HepG2 (cell line): ENCODE measurements at regions not wholly inside any gene's neighbourhood (a gene's known extent, or its start where the extent isn't known, plus 50 kb on each side); places are given as distances from the start of the nearest gene placed in this dataset.
A peak's percentile ranks its signal among the peaks of the same experiment; 100 is the strongest.

Experiments used
- ATAC-seq: fragments of 200-7000 bp; cut with Tn5 transposase; 3 replicates; pipeline ENCODE4 v1.9.1; 2020; ENCODE audit warnings: mild to moderate bottlenecking, moderate library complexity
- BruUV-seq: library from RNA; stranded (reverse); fragments of 400-500 nt; replicated peaks from 2 replicates; lab custom pipeline; 2021; lab: Mats Ljungman, UMichigan
- CTCF ChIA-PET: fragments of 300-600 bp; formaldehyde crosslinking; extraction: SDS; loops from one replicate; lab custom pipeline; 2021; ENCODE audit warnings: low total read pairs, inconsistent platforms, low intra/inter-chr PET ratio; lab: Yijun Ruan, JAX
- POLR2A ChIA-PET: fragments of 350-600 bp; sonication (Branson Sonifier 250); formaldehyde crosslinking; loops from one replicate; lab custom pipeline; 2020; ENCODE audit warnings: antibody characterized with exemption, inconsistent platforms; lab: Yijun Ruan, JAX
- DNase-seq: peaks from one replicate; pipeline ENCODE4 v3.0.0-alpha.2; 2015; ENCODE audit warnings: low spot score
- FAIRE-seq: peaks from 3 replicates; lab custom pipeline; 2011; peaks lifted over from hg19 to GRCh38; lab: Jason Lieb, UNC
- H2AFZ ChIP-seq: one replicate; pipeline ENCODE4 v1.6.1; 2011; ENCODE audit warnings: low read length, inconsistent platforms
- H3K27ac ChIP-seq: fragments of 300-600 bp; 3 replicates; pipeline ENCODE4 v1.8.0; 2011; ENCODE audit warnings: mixed run types, mild to moderate bottlenecking, mixed read lengths, low read length, inconsistent platforms; ENCODE audit not compliant: insufficient read depth; ENCODE audit errors: extremely low read length
- H3K27me3 ChIP-seq, 2 experiments: fragments of 200-600 bp in 1 of 2; 2 replicates in 1 of 2; 3 replicates in 1 of 2; pipeline versions ENCODE4 v1.6.0 to v1.8.0; 2011; ENCODE audit warnings: low read length in 2 of 2, mild to moderate bottlenecking in 2 of 2, moderate library complexity in 2 of 2, inconsistent platforms in 1 of 2; ENCODE audit not compliant: insufficient read depth in 2 of 2, control insufficient read depth in 1 of 2
- H3K36me3 ChIP-seq, 2 experiments: fragments of 200-600 bp in 1 of 2; replicated peaks in 1 of 2; 2 replicates in 1 of 2; 3 replicates in 1 of 2; pipeline versions ENCODE4 v1.5.1 to v1.8.0; 2011; ENCODE audit warnings: low read length in 2 of 2, inconsistent platforms in 1 of 2; ENCODE audit not compliant: insufficient read depth in 2 of 2, control insufficient read depth in 1 of 2
- H3K4me1 ChIP-seq: 2 replicates; pipeline ENCODE4 v1.5.1; 2012; ENCODE audit warnings: low read length, inconsistent platforms; ENCODE audit not compliant: insufficient read depth
- H3K4me2 ChIP-seq: 2 replicates; pipeline ENCODE4 v1.6.0; 2011; ENCODE audit warnings: low read depth, low read length, inconsistent platforms
- H3K4me3 ChIP-seq, 3 experiments: fragments of 200-600 bp in 1 of 3; sonication (generic), shearing (Covaris generic) in 1 of 3; replicated peaks in 1 of 3; 2 replicates each; pipeline ENCODE4 v1.5.1; 2011 to 2016; ENCODE audit warnings: low read length in 3 of 3, inconsistent platforms in 2 of 3, low read depth in 2 of 3, mild to moderate bottlenecking in 2 of 3, control low read depth in 1 of 3, mixed read lengths in 1 of 3; ENCODE audit not compliant: insufficient read depth in 1 of 3
- H3K79me2 ChIP-seq: one replicate; pipeline ENCODE4 v1.6.1; 2011; ENCODE audit warnings: low read length, inconsistent platforms; ENCODE audit not compliant: insufficient read depth
- H3K9ac ChIP-seq: 2 replicates; pipeline ENCODE4 v1.6.0; 2011; ENCODE audit warnings: mild to moderate bottlenecking, low read depth, low read length, inconsistent platforms; ENCODE audit not compliant: insufficient read depth
- H3K9me3 ChIP-seq: 2 replicates; pipeline ENCODE4 v1.5.1; 2012; ENCODE audit warnings: mild to moderate bottlenecking, low read length
- H4K20me1 ChIP-seq: 2 replicates; pipeline ENCODE4 v1.6.0; 2011; ENCODE audit warnings: inconsistent platforms, mild to moderate bottlenecking, low read length, moderate library complexity; ENCODE audit not compliant: insufficient read depth
- ATF7 ChIP-seq, 2 experiments: fragments of 450-650 bp in 1 of 2; sonication (generic) in 1 of 2; formaldehyde crosslinking in 1 of 2; IDR thresholded peaks; 2 replicates each; pipeline versions ENCODE4 v1.4.0 to v1.6.1; 2016 to 2020; ENCODE audit warnings: antibody characterized with exemption in 1 of 2, mild to moderate bottlenecking in 1 of 2, missing genetic modification reagents in 1 of 2
- MTA1 ChIP-seq: sonication (generic); formaldehyde crosslinking; IDR thresholded peaks from 2 replicates; pipeline ENCODE4 v1.4.0; 2020; ENCODE audit warnings: missing genetic modification reagents, mild to moderate bottlenecking, borderline replicate concordance
- ZFP36L1 ChIP-seq: sonication (generic); formaldehyde crosslinking; IDR thresholded peaks from 2 replicates; pipeline ENCODE4 v1.8.0; 2022; ENCODE audit warnings: mild to moderate bottlenecking, missing genetic modification reagents, moderate library complexity
- ZFP62 ChIP-seq: sonication (generic); formaldehyde crosslinking; IDR thresholded peaks from 2 replicates; pipeline ENCODE4 v1.4.0; 2020; ENCODE audit warnings: missing genetic modification reagents
- ZNF629 ChIP-seq: sonication (generic); formaldehyde crosslinking; conservative IDR thresholded peaks from 2 replicates; pipeline ENCODE4 v1.5.0; 2020; ENCODE audit warnings: missing genetic modification reagents
- WGBS: methylation state at CpG from one replicate; pipeline ENCODE4 v1.1.6; 2017; ENCODE audit warnings: low lambda C conversion rate; 5-methylcytosine and 5-hydroxymethylcytosine counted together
- in situ Hi-C: cut with HindIII; loops from 2 replicates; pipeline ENCODE4 v1.10.0; 2017; ENCODE audit warnings: low pct_unique_long_range_greater_than_20kb; ENCODE audit not compliant: extremely low pct_ligation_motif_present
- intact Hi-C: fragments of 100-400 bp; cut with micrococcal nuclease; formaldehyde crosslinking; loops from one replicate; pipeline ENCODE4 v1.10.0; 2022; ENCODE audit not compliant: unreplicated experiment
- TF ChIP-seq, protein P1 (sequence below): sonication (generic); formaldehyde crosslinking; IDR thresholded peaks from 2 replicates; pipeline ENCODE4 v1.5.0; 2020; ENCODE audit warnings: mild to moderate bottlenecking, missing genetic modification reagents, moderate library complexity

DNA sequence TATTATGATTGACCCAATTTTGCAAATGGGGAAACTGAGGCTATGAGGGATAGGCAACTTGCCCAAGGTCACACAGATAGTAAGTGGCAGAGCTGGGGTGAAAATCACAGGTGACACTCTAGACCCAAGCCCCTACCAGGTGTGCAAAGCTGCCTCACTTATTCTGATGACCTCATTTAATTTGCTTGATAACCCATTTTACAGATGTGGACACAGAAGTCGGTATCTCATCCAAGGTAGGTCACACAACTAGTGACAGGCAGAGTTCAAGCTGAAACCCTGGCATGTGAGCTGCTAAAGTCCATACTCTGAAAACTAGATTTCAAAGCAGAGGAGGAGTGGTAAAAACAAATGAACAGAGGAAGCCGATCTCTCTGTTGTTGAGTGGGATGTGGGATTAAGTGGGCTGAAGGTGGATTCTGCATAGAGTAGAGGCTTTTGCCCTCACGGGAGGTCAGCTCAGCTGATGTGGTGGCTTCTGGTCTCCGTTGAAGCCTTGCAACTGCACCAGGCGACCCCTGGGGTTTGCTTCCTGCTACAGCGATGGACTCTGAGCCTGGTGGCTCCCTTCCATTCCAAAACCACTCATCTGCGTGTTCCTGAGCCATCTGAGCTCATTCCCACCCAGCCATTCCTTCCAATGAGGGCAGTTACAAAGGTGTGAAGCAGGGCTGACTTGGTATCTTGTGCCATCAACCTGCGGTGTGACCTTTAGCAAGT is 164.3 kb upstream of the FHL2 start:
- no peaks in the 10 kb centered on the region for H3K79me2 ChIP-seq
- POLR2A ChIA-PET, result no interaction called here
- no peak overlapping the region for H3K9ac ChIP-seq
- BruUV-seq, result no TSS peak
- WGBS, result 20% methylated on average over 7 of the region's 8 CpGs
- CTCF ChIA-PET, result no interaction called here
- intact Hi-C loops, result no loop called here
- DNase-seq (no peak), ATAC-seq (peak; percentile 48), FAIRE-seq (no peak)
- H3K4me1 ChIP-seq, result no peaks in the 10 kb centered on the region
- H3K4me2 ChIP-seq, result no peak overlapping the region
- no peak overlapping the region for H2AFZ ChIP-seq
- TF ChIP-seq ZFP62 (no peak), ZNF629 (CRISPR knock-in tag) (peak; percentile 62), ATF7 (IDR thresholded peaks at IDR 0.05) (peak; percentile 72), ATF7 (CRISPR knock-in tag; IDR thresholded peaks at IDR 0.05) (no peak)
- TF ChIP-seq, protein P1, sequence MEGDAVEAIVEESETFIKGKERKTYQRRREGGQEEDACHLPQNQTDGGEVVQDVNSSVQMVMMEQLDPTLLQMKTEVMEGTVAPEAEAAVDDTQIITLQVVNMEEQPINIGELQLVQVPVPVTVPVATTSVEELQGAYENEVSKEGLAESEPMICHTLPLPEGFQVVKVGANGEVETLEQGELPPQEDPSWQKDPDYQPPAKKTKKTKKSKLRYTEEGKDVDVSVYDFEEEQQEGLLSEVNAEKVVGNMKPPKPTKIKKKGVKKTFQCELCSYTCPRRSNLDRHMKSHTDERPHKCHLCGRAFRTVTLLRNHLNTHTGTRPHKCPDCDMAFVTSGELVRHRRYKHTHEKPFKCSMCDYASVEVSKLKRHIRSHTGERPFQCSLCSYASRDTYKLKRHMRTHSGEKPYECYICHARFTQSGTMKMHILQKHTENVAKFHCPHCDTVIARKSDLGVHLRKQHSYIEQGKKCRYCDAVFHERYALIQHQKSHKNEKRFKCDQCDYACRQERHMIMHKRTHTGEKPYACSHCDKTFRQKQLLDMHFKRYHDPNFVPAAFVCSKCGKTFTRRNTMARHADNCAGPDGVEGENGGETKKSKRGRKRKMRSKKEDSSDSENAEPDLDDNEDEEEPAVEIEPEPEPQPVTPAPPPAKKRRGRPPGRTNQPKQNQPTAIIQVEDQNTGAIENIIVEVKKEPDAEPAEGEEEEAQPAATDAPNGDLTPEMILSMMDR (CRISPR knock-in tag), result peak; percentile 18; the same call in 1 of the 2 replicates
- H3K27me3 ChIP-seq, result peaks cover 2 to 29% of the 10 kb centered on the region in 2 experiments; a peak in 4 of 5 replicates
- H4K20me1 ChIP-seq, result no peaks in the 10 kb centered on the region
- H3K36me3 ChIP-seq, result no peaks in the 10 kb centered on the region
- H3K4me3 ChIP-seq, result no peak overlapping the region
- no peaks in the 10 kb centered on the region for H3K9me3 ChIP-seq
- in situ Hi-C loops, result no loop called here
- H3K27ac ChIP-seq, result no peak overlapping the region

DNA sequence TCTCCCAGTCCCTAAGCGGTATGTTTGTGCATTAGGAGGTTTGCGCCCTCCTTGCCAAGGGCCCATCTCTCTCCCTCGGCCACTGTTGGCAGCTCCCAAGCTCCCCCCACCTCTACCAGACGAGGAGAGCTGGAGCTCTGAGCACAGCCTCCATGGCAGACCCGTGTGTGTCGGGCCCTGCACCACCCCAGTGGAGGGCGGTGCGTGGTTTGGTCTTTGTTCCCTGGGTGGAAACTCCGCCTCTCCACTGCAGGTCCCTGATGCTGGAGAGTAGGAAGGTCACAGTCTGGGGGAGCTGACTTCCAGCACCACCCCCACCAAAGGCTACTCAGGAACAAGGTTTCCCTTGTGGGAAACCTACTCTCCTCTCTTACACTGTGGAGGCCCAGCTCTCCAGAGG is 162.6 kb upstream of the FHL2 start:
- in situ Hi-C loops (no loop called here), intact Hi-C loops (no loop called here)
- BruUV-seq, result no TSS peak
- no peak overlapping the region for H3K9ac ChIP-seq
- no peaks in the 10 kb centered on the region for H3K79me2 ChIP-seq
- H2AFZ ChIP-seq, result no peak overlapping the region
- no peak overlapping the region for H3K4me2 ChIP-seq
- DNase-seq (no peak), ATAC-seq (peak; percentile 68), FAIRE-seq (no peak)
- ChIA-PET POLR2A (no interaction called here), CTCF (no interaction called here)
- TF ChIP-seq MTA1 (CRISPR knock-in tag) (0 out of 2 replicates have a peak, but pooled peaks have one; percentile 40), ZFP36L1 (no peak)
- H3K36me3 ChIP-seq, result no peaks in the 10 kb centered on the region
- no peak overlapping the region for H3K27ac ChIP-seq
- peaks cover 2 to 38% of the 10 kb centered on the region in 2 experiments; a peak in 4 of 5 replicates for H3K27me3 ChIP-seq
- WGBS, result 22% methylated on average over 8 of the region's 9 CpGs
- H4K20me1 ChIP-seq, result no peaks in the 10 kb centered on the region
- H3K4me3 ChIP-seq, result no peak overlapping the region
- H3K9me3 ChIP-seq, result no peaks in the 10 kb centered on the region
- no peaks in the 10 kb centered on the region for H3K4me1 ChIP-seq
